ENCODE measurements at regions not wholly inside any gene's neighbourhood (a gene's known extent, or its start where the extent isn't known, plus 50 kb on each side); places are given as distances from the start of the nearest gene placed in this dataset.

GRCh38 chr12:84607170-84607819 is 305.3 kb downstream of the SLC6A15 start:
- no peak overlapping the region for H3K27ac ChIP-seq
- TF ChIP-seq CTCF (conservative IDR thresholded peaks at IDR 0.05), result no peak

GRCh38 chr12:84605983-84606382 is 306.6 kb downstream of the SLC6A15 start:
- TF ChIP-seq CTCF (conservative IDR thresholded peaks at IDR 0.05), result no peak
- no peak overlapping the region for H3K27ac ChIP-seq

GRCh38 chr12:84604551-84604950 is 308.0 kb downstream of the SLC6A15 start:
- H3K27ac ChIP-seq, result no peak overlapping the region
- TF ChIP-seq CTCF (conservative IDR thresholded peaks at IDR 0.05), result no peak

GRCh38 chr12:84603484-84604248 is 308.9 kb downstream of the SLC6A15 start:
- TF ChIP-seq CTCF (conservative IDR thresholded peaks at IDR 0.05), result no peak
- no peak overlapping the region for H3K27ac ChIP-seq

GRCh38 chr12:84601483-84601882 is 311.1 kb downstream of the SLC6A15 start:
- no peak overlapping the region for H3K27ac ChIP-seq
- TF ChIP-seq CTCF (conservative IDR thresholded peaks at IDR 0.05), result no peak

- no peak for TF ChIP-seq CTCF (conservative IDR thresholded peaks at IDR 0.05)
- H3K27ac ChIP-seq, result no peak overlapping the region
These were observed 313.1 kb downstream of the SLC6A15 start for GRCh38 chr12:84599539-84599938.

GRCh38 chr12:84596266-84596665 is 316.3 kb downstream of the SLC6A15 start:
- no peak overlapping the region for H3K27ac ChIP-seq
- TF ChIP-seq CTCF (conservative IDR thresholded peaks at IDR 0.05), result no peak

Data from VCaP (cell line).